ENCODE measurements at regions not wholly inside any gene's neighbourhood (a gene's known extent, or its start where the extent isn't known, plus 50 kb on each side); places are given as distances from the start of the nearest gene placed in this dataset.

DNA sequence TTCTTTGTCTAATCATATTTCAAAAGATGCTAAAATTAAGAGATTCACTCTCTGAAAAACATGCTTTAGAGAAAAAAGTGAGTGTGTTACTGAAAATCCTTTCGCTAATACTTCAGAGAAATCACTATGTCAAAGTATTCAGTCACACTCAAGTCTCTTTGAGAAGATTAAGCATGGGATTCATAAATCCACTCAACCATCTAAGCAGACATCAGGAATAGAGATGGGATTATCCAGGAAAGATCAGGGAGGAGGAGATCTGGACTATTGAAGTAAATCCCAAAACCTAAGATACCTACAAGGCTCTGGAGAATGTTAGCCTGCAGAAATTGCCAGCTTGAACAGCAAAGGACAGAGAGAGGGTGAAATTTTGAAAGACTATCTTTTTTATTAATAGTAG lies 317.2 kb upstream of the ACO1 start:
- no peak for TF ChIP-seq EZH2phosphoT487 (IDR thresholded peaks at IDR 0.05; ENCODE audit: borderline replicate concordance)
- TF ChIP-seq, protein P1, sequence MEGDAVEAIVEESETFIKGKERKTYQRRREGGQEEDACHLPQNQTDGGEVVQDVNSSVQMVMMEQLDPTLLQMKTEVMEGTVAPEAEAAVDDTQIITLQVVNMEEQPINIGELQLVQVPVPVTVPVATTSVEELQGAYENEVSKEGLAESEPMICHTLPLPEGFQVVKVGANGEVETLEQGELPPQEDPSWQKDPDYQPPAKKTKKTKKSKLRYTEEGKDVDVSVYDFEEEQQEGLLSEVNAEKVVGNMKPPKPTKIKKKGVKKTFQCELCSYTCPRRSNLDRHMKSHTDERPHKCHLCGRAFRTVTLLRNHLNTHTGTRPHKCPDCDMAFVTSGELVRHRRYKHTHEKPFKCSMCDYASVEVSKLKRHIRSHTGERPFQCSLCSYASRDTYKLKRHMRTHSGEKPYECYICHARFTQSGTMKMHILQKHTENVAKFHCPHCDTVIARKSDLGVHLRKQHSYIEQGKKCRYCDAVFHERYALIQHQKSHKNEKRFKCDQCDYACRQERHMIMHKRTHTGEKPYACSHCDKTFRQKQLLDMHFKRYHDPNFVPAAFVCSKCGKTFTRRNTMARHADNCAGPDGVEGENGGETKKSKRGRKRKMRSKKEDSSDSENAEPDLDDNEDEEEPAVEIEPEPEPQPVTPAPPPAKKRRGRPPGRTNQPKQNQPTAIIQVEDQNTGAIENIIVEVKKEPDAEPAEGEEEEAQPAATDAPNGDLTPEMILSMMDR (conservative IDR thresholded peaks at IDR 0.05; ENCODE audit: low read length) = no peak

Measured in Loucy (cell line).